ENCODE measurements at regions not wholly inside any gene's neighbourhood (a gene's known extent, or its start where the extent isn't known, plus 50 kb on each side); places are given as distances from the start of the nearest gene placed in this dataset.
A peak's percentile ranks its signal among the peaks of the same experiment; 100 is the strongest.

DNA sequence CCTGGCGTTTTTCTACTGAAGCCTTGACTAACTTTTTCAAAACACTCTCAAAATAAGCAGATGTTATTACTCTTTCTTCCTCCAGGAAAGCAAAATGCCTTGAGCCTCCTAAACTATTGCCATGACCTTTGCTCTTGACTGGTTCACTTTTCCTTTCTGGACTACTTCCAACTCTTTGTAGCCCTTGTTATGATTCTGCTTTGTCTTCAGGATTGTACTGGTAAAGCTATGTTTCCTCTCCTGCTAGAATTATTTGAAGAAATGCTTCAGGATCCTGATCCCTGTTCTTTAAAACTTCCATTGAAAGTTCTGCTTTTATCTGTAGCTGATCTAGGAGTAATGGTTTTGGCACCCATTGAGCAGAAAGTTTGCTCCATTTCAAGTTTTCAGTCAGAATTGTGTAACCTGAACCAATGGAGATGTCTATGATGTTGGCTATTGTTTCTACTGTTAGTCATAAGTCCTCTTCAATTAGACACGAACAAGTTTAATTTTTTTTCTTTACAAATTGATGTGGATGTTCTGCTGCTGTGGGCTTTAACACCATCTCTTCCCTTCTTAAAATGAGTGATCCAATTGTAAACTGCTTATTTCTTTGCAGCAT lies 1356.4 kb downstream of the EFNA5 start:
- no peak overlapping the region for H3K27ac ChIP-seq (ENCODE audit: insufficient read depth, low read depth, low read length)
- FAIRE-seq (peak; percentile 84), DNase-seq (ENCODE audit: low read depth, low spot score) (peak; percentile 92)
- dilution Hi-C loops (cut with MboI; ENCODE audit: extremely low pct_ligation_motif_present, low sequenced_read_pairs), result no loop called here
- H2AFZ ChIP-seq (ENCODE audit: low read depth, low read length), result peak overlapping the region; percentile 54
- H3K9me1 ChIP-seq (replicated peaks; ENCODE audit: control insufficient read depth, extremely low read depth, insufficient read depth, low read length), result no peaks in the 10 kb centered on the region
- no peak overlapping the region for H3K4me3 ChIP-seq (replicated peaks in 1 of 3; ENCODE audit: insufficient read depth in 1 of 3, low read depth in 1 of 3, low read length in 3 of 3)
- ChIA-PET POLR2A (no interaction called here), CTCF (no interaction called here)
- H3K9me3 ChIP-seq (replicated peaks; ENCODE audit: control insufficient read depth, insufficient read depth, low read length), result no peaks in the 10 kb centered on the region
- H3K9ac ChIP-seq (replicated peaks; ENCODE audit: extremely low read depth, insufficient read depth, low read length), result no peak overlapping the region
- no peaks in the 10 kb centered on the region for H3K79me2 ChIP-seq (ENCODE audit: control insufficient read depth, insufficient read depth, low read length)
- H3K4me2 ChIP-seq (ENCODE audit: insufficient read depth, low read length), result peak overlapping the region; percentile 51
- TF ChIP-seq POLR2AphosphoS5 (IDR thresholded peaks at IDR 0.05; ENCODE audit: insufficient read depth, low read depth, low read length) (peak; percentile 37), FOS (IDR thresholded peaks at IDR 0.05; ENCODE audit: borderline replicate concordance, insufficient read depth, low read length) (peak; percentile 23), EZH2 (IDR thresholded peaks at IDR 0.05; ENCODE audit: borderline replicate concordance, low read depth, low read length, severe bottlenecking) (no peak), JUN (IDR thresholded peaks at IDR 0.05; ENCODE audit: borderline replicate concordance, insufficient read depth, insufficient read length, low read depth) (no peak), POLR2A (IDR thresholded peaks at IDR 0.05; ENCODE audit: low read depth, low read length) (no peak), MYC (IDR thresholded peaks at IDR 0.05; ENCODE audit: low read depth, low read length) (no peak), GATA2 (IDR thresholded peaks at IDR 0.05; ENCODE audit: insufficient read depth, insufficient read length, low read depth, low read length) (peak; percentile 52)
- TF ChIP-seq, protein P1, sequence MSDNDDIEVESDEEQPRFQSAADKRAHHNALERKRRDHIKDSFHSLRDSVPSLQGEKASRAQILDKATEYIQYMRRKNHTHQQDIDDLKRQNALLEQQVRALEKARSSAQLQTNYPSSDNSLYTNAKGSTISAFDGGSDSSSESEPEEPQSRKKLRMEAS (IDR thresholded peaks at IDR 0.05; ENCODE audit: insufficient read depth, insufficient read length), result no peak
- TF ChIP-seq, protein P2, sequence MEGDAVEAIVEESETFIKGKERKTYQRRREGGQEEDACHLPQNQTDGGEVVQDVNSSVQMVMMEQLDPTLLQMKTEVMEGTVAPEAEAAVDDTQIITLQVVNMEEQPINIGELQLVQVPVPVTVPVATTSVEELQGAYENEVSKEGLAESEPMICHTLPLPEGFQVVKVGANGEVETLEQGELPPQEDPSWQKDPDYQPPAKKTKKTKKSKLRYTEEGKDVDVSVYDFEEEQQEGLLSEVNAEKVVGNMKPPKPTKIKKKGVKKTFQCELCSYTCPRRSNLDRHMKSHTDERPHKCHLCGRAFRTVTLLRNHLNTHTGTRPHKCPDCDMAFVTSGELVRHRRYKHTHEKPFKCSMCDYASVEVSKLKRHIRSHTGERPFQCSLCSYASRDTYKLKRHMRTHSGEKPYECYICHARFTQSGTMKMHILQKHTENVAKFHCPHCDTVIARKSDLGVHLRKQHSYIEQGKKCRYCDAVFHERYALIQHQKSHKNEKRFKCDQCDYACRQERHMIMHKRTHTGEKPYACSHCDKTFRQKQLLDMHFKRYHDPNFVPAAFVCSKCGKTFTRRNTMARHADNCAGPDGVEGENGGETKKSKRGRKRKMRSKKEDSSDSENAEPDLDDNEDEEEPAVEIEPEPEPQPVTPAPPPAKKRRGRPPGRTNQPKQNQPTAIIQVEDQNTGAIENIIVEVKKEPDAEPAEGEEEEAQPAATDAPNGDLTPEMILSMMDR (IDR thresholded peaks at IDR 0.05; ENCODE audit: extremely low read depth in 1 of 2, insufficient read depth in 1 of 2, low read depth in 1 of 2, low read length in 2 of 2), result no peak
- H4K20me1 ChIP-seq (replicated peaks; ENCODE audit: control insufficient read depth, extremely low read depth, insufficient read depth, low read length), result no peaks in the 10 kb centered on the region
- no peaks in the 10 kb centered on the region for H3K36me3 ChIP-seq (ENCODE audit: control insufficient read depth in 2 of 2, extremely low read depth in 1 of 2, insufficient read depth in 2 of 2, low read length in 2 of 2)
- no TSS peak for BruUV-seq (replicated peaks)
- intact Hi-C loops (cut with micrococcal nuclease), result no loop called here
- H3K27me3 ChIP-seq (ENCODE audit: control insufficient read depth in 2 of 2, insufficient read depth in 2 of 2, low read length in 2 of 2), result no peaks in the 10 kb centered on the region
- H3K4me1 ChIP-seq (ENCODE audit: control insufficient read depth, extremely low read depth, insufficient read depth, low read length), result peaks cover 11% of the 10 kb centered on the region

Data from endothelial cell of umbilical vein (primary cell).